ENCODE measurements at regions not wholly inside any gene's neighbourhood (a gene's known extent, or its start where the extent isn't known, plus 50 kb on each side); places are given as distances from the start of the nearest gene placed in this dataset.

GRCh38 chr4:112860830-112861690, 188.4 kb upstream of the ANK2 start:
- TF ChIP-seq CTCF (IDR thresholded peaks at IDR 0.05) (no peak), POLR2A (IDR thresholded peaks at IDR 0.05) (no peak)
- no peak overlapping the region for H3K4me3 ChIP-seq
- H3K27ac ChIP-seq = no peak overlapping the region
- H3K9me3 ChIP-seq (replicated peaks in 1 of 3) = no peaks in the 10 kb centered on the region
- H3K4me1 ChIP-seq (replicated peaks in 1 of 2) = peaks cover 0 to 5% of the 10 kb centered on the region in 2 donors
- intact Hi-C loops (cut with DNase I) = no loop called here
- no peak for DNase-seq
- no peaks in the 10 kb centered on the region for H3K36me3 ChIP-seq (replicated peaks in 1 of 2)
- WGBS, 4 donors = 66 to 72% (median 70%) methylated on average over 5 of the region's 5 CpGs
- H3K27me3 ChIP-seq = no peaks in the 10 kb centered on the region

- intact Hi-C loops (cut with DNase I) = no loop called here
- H3K27ac ChIP-seq = no peak overlapping the region
- no peak overlapping the region for H3K4me3 ChIP-seq
- no peaks in the 10 kb centered on the region for H3K9me3 ChIP-seq (replicated peaks in 1 of 3)
- no peaks in the 10 kb centered on the region for H3K36me3 ChIP-seq (replicated peaks in 1 of 2)
- H3K27me3 ChIP-seq = no peaks in the 10 kb centered on the region
- TF ChIP-seq POLR2A (IDR thresholded peaks at IDR 0.05) (no peak), CTCF (IDR thresholded peaks at IDR 0.05) (no peak)
- WGBS, 4 donors = 60 to 79% (median 73%) methylated on average over 3 of the region's 3 CpGs
- no peak for DNase-seq
- H3K4me1 ChIP-seq (replicated peaks in 1 of 2) = peaks cover 0 to 5% of the 10 kb centered on the region in 2 donors
Measured at GRCh38 chr4:112861691-112862674, 187.5 kb upstream of the ANK2 start.

GRCh38 chr4:112865443-112865842, 184.0 kb upstream of the ANK2 start:
- DNase-seq = no peak
- no peaks in the 10 kb centered on the region for H3K27me3 ChIP-seq
- no peak overlapping the region for H3K4me3 ChIP-seq
- H3K9me3 ChIP-seq (replicated peaks in 1 of 3) = no peaks in the 10 kb centered on the region
- intact Hi-C loops (cut with DNase I) = no loop called here
- TF ChIP-seq POLR2A (IDR thresholded peaks at IDR 0.05) (no peak), CTCF (IDR thresholded peaks at IDR 0.05) (no peak)
- H3K4me1 ChIP-seq (replicated peaks in 1 of 2) = no peaks in the 10 kb centered on the region
- no peaks in the 10 kb centered on the region for H3K36me3 ChIP-seq (replicated peaks in 1 of 2)
- no peak overlapping the region for H3K27ac ChIP-seq

- no peaks in the 10 kb centered on the region for H3K27me3 ChIP-seq
- DNase-seq = no peak
- no peaks in the 10 kb centered on the region for H3K4me1 ChIP-seq (replicated peaks in 1 of 2)
- TF ChIP-seq CTCF (IDR thresholded peaks at IDR 0.05) (no peak), POLR2A (IDR thresholded peaks at IDR 0.05) (no peak)
- H3K4me3 ChIP-seq = no peak overlapping the region
- H3K36me3 ChIP-seq (replicated peaks in 1 of 2) = no peaks in the 10 kb centered on the region
- WGBS, 4 donors = 83 to 86% (median 85%) methylated on average over 2 of the region's 2 CpGs
- H3K27ac ChIP-seq = no peak overlapping the region
- intact Hi-C loops (cut with DNase I) = no loop called here
- no peaks in the 10 kb centered on the region for H3K9me3 ChIP-seq (replicated peaks in 1 of 3)
Measured at GRCh38 chr4:112876316-112876715, 173.1 kb upstream of the ANK2 start.

Data from adrenal gland (tissue), 9 donors.